ENCODE measurements at regions not wholly inside any gene's neighbourhood (a gene's known extent, or its start where the extent isn't known, plus 50 kb on each side); places are given as distances from the start of the nearest gene placed in this dataset.

DNA sequence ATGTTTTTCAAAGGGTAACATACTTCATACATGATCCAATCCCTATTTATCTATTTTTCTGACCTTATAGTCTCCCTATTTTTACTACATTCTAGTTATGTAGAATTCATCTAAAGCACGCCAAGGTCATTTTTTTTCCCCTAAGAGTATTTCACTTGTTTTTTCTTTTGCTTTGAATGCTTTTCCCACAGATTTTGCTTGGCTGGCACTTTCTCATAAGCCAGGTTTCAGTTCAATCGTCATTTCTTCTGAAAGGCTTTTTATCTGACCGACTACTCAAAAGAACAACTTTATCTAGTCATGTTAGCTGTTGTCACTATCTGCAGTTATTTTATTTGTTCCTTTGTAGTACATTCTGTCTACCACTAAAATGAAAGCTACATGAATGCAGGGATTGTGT is 1274.6 kb downstream of the REEP3 start:
- ChIA-PET CTCF (no interaction called here), POLR2A (no interaction called here)
- H3K27ac ChIP-seq (ENCODE audit: extremely low read depth, low read depth, low read length) = no peak overlapping the region
- no peak for TF ChIP-seq GLI4 (tag by site-specific recombination; IDR thresholded peaks at IDR 0.05)
- TF ChIP-seq, protein P1, sequence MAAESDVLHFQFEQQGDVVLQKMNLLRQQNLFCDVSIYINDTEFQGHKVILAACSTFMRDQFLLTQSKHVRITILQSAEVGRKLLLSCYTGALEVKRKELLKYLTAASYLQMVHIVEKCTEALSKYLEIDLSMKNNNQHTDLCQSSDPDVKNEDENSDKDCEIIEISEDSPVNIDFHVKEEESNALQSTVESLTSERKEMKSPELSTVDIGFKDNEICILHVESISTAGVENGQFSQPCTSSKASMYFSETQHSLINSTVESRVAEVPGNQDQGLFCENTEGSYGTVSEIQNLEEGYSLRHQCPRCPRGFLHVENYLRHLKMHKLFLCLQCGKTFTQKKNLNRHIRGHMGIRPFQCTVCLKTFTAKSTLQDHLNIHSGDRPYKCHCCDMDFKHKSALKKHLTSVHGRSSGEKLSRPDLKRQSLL (tag by site-specific recombination; IDR thresholded peaks at IDR 0.05) = no peak
- TF ChIP-seq, protein P2, sequence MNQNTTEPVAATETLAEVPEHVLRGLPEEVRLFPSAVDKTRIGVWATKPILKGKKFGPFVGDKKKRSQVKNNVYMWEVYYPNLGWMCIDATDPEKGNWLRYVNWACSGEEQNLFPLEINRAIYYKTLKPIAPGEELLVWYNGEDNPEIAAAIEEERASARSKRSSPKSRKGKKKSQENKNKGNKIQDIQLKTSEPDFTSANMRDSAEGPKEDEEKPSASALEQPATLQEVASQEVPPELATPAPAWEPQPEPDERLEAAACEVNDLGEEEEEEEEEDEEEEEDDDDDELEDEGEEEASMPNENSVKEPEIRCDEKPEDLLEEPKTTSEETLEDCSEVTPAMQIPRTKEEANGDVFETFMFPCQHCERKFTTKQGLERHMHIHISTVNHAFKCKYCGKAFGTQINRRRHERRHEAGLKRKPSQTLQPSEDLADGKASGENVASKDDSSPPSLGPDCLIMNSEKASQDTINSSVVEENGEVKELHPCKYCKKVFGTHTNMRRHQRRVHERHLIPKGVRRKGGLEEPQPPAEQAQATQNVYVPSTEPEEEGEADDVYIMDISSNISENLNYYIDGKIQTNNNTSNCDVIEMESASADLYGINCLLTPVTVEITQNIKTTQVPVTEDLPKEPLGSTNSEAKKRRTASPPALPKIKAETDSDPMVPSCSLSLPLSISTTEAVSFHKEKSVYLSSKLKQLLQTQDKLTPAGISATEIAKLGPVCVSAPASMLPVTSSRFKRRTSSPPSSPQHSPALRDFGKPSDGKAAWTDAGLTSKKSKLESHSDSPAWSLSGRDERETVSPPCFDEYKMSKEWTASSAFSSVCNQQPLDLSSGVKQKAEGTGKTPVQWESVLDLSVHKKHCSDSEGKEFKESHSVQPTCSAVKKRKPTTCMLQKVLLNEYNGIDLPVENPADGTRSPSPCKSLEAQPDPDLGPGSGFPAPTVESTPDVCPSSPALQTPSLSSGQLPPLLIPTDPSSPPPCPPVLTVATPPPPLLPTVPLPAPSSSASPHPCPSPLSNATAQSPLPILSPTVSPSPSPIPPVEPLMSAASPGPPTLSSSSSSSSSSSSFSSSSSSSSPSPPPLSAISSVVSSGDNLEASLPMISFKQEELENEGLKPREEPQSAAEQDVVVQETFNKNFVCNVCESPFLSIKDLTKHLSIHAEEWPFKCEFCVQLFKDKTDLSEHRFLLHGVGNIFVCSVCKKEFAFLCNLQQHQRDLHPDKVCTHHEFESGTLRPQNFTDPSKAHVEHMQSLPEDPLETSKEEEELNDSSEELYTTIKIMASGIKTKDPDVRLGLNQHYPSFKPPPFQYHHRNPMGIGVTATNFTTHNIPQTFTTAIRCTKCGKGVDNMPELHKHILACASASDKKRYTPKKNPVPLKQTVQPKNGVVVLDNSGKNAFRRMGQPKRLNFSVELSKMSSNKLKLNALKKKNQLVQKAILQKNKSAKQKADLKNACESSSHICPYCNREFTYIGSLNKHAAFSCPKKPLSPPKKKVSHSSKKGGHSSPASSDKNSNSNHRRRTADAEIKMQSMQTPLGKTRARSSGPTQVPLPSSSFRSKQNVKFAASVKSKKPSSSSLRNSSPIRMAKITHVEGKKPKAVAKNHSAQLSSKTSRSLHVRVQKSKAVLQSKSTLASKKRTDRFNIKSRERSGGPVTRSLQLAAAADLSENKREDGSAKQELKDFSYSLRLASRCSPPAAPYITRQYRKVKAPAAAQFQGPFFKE (tag by site-specific recombination; IDR thresholded peaks at IDR 0.05; ENCODE audit: borderline replicate concordance) = no peak
- TF ChIP-seq, protein P3, sequence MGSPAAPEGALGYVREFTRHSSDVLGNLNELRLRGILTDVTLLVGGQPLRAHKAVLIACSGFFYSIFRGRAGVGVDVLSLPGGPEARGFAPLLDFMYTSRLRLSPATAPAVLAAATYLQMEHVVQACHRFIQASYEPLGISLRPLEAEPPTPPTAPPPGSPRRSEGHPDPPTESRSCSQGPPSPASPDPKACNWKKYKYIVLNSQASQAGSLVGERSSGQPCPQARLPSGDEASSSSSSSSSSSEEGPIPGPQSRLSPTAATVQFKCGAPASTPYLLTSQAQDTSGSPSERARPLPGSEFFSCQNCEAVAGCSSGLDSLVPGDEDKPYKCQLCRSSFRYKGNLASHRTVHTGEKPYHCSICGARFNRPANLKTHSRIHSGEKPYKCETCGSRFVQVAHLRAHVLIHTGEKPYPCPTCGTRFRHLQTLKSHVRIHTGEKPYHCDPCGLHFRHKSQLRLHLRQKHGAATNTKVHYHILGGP (tag by site-specific recombination; IDR thresholded peaks at IDR 0.05) = no peak
- TF ChIP-seq PRDM1 (tag by site-specific recombination; IDR thresholded peaks at IDR 0.05) = no peak
- TF ChIP-seq ZNF169 (tag by site-specific recombination; IDR thresholded peaks at IDR 0.05) = no peak
- TF ChIP-seq ZNF621 (tag by site-specific recombination; IDR thresholded peaks at IDR 0.05) = no peak
- no peak for TF ChIP-seq ZNF660 (tag by site-specific recombination; IDR thresholded peaks at IDR 0.05)
- no peak for TF ChIP-seq ZBTB7A (tag by site-specific recombination; IDR thresholded peaks at IDR 0.05; ENCODE audit: low read depth)
- TF ChIP-seq, protein P4, sequence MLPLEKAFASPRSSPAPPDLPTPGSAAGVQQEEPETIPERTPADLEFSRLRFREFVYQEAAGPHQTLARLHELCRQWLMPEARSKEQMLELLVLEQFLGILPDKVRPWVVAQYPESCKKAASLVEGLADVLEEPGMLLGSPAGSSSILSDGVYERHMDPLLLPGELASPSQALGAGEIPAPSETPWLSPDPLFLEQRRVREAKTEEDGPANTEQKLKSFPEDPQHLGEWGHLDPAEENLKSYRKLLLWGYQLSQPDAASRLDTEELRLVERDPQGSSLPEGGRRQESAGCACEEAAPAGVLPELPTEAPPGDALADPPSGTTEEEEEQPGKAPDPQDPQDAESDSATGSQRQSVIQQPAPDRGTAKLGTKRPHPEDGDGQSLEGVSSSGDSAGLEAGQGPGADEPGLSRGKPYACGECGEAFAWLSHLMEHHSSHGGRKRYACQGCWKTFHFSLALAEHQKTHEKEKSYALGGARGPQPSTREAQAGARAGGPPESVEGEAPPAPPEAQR (tag by site-specific recombination; IDR thresholded peaks at IDR 0.05) = no peak
- TF ChIP-seq ZNF324 (tag by site-specific recombination; IDR thresholded peaks at IDR 0.05) = no peak
- TF ChIP-seq, protein P5, sequence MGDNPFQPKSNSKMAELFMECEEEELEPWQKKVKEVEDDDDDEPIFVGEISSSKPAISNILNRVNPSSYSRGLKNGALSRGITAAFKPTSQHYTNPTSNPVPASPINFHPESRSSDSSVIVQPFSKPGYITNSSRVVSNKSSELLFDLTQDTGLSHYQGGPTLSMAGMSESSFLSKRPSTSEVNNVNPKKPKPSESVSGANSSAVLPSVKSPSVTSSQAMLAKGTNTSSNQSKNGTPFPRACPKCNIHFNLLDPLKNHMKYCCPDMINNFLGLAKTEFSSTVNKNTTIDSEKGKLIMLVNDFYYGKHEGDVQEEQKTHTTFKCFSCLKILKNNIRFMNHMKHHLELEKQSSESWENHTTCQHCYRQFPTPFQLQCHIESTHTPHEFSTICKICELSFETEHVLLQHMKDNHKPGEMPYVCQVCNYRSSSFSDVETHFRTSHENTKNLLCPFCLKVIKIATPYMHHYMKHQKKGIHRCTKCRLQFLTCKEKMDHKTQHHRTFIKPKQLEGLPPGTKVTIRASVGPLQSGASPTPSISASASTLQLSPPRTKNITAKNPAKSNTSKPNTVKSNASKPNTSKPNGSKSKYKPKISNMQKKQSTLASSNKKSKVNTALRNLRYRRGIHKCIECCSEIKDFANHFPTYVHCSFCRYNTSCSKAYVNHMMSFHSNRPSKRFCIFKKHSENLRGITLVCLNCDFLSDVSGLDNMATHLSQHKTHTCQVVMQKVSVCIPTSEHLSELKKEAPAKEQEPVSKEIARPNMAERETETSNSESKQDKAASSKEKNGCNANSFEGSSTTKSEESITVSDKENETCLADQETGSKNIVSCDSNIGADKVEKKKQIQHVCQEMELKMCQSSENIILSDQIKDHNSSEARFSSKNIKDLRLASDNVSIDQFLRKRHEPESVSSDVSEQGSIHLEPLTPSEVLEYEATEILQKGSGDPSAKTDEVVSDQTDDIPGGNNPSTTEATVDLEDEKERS (tag by site-specific recombination; IDR thresholded peaks at IDR 0.05) = no peak
- TF ChIP-seq ZNF404 (tag by site-specific recombination; IDR thresholded peaks at IDR 0.05) = no peak
- no peak for TF ChIP-seq ZNF530 (tag by site-specific recombination; IDR thresholded peaks at IDR 0.05; ENCODE audit: low read depth)
- TF ChIP-seq ZFP37 (tag by site-specific recombination; IDR thresholded peaks at IDR 0.05) = no peak
- no peak overlapping the region for H3K4me3 ChIP-seq (ENCODE audit: low read depth, low read length)
- no peaks in the 10 kb centered on the region for H3K36me3 ChIP-seq (ENCODE audit: control insufficient read depth in 2 of 2, insufficient read depth in 1 of 2, low read length in 2 of 2)
- H3K9me3 ChIP-seq (ENCODE audit: control insufficient read depth, insufficient read depth, low read depth, low read length) = no peaks in the 10 kb centered on the region
- no peaks in the 10 kb centered on the region for H3K4me1 ChIP-seq (ENCODE audit: control insufficient read depth, insufficient read depth, low read length)
